ENCODE measurements at regions not wholly inside any gene's neighbourhood (a gene's known extent, or its start where the extent isn't known, plus 50 kb on each side); places are given as distances from the start of the nearest gene placed in this dataset.
A peak's percentile ranks its signal among the peaks of the same experiment; 100 is the strongest.
"Not testable (repeated sequence)": the region's sequence is repeated elsewhere in the genome, so short reads cannot be mapped to it uniquely, and the experiment has no call there.

DNA sequence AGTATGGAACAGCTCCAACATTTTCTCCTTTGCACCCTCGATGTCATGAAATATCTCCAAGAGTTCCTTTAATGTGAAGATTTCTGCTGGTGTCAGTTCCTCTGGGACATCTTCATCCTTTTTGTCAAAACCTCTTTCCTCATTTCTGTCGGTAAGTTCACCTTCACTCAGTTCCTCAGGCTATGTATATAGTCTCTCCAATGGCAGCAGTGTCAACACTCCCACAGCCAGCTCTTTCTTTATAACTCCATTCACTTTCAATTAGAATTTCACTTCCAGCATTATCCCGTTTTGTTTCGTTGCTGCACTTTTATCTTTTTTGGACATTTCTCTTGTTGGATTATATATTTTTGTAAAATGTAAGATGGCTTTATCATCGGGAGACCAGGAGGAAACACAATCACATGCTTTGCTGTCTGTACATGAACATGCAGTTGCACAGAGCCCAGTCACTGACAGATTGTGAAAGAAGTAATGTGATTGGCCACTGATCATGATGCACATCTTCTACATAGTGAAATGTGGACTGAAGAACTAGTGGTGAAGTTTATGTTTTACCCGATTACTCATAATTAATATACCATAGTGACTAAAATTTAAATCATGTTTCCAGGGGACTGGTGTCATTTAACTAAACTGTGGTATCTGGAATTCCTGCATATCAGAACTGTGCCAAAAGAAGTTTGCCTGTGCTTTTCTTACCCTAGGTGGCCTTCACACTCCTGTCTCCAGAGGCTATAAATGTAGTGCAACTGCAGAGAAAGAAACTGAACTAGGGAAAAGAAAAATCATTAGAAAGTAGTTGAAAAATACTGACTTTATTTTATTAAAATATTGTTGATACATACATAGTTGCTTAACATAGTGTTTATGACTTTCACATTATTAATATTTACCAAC, 289.6 kb downstream of the PPP1R3A start:
- Histone ChIP-seq H3K27me3 (no peaks in the 10 kb centered on the region), H3K4me3 (no peak overlapping the region), H3K36me3 (no peaks in the 10 kb centered on the region), H3K9me3 (replicated peaks) (no peaks in the 10 kb centered on the region), H3K27ac (no peak overlapping the region), H3K4me1 (no peaks in the 10 kb centered on the region)
- DNase-seq, result no peak

DNA sequence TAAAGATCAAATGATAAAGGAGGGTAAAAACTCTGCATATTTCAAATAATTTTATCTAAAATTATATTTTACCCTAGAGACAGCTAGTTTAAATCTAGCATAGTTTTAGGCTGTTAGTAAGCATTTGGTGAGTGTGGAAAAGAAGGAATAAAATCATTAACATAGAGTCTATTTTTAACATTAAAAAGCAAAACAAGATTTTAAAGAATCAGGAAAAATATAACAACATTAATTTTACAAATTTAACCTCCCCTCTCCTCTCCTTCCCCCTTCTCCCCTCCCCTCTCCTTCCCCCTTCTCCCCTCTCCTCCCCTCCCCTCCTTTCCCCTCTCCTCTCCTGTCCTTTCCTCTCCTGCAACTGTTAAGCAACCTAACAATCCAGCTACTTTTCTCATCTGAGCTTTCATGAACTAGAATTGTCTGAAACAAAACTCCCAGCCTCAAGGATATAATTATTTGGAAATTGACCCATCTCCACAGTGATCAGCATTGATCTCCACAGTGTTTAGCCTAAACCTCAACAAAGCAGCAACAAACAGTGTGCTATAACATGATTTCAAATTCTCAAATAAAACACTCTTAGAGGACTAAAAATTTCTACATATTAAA, 293.2 kb downstream of the PPP1R3A start:
- H3K36me3 ChIP-seq, result no peaks in the 10 kb centered on the region
- H3K4me3 ChIP-seq, result no peak overlapping the region
- no peak for DNase-seq
- no peak overlapping the region for H3K27ac ChIP-seq
- H3K9me3 ChIP-seq (replicated peaks), result 0 out of 2 replicates have a peak, but pooled peaks cover 4% of the 10 kb centered on the region
- H3K27me3 ChIP-seq, result no peaks in the 10 kb centered on the region
- no peaks in the 10 kb centered on the region for H3K4me1 ChIP-seq

DNA sequence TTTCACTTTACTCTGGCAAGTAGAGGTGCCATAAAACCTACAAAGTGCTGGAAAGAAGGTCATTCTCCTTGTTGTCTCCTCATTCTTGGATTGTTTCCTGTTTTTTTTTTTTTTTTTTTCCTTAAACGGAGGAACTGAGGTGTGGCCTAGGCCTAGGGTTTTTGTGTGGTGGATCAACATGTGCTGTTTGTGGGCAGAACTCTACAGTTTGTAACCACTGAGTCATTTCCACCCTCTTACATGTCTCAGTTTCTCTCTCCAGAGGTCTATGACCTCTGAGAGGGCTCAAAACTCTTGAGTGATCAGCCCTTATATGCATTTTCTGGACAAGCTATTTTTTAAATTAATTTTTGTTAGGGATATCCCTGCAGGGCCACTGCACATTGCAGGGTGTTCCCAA, 296.0 kb downstream of the PPP1R3A start:
- H3K4me1 ChIP-seq, result no peaks in the 10 kb centered on the region
- H3K9me3 ChIP-seq (replicated peaks), result peaks cover 12% of the 10 kb centered on the region; the same call in 1 of the 2 replicates
- H3K4me3 ChIP-seq, result no peak overlapping the region
- no peaks in the 10 kb centered on the region for H3K27me3 ChIP-seq
- H3K36me3 ChIP-seq, result no peaks in the 10 kb centered on the region
- H3K27ac ChIP-seq, result no peak overlapping the region
- no peak for DNase-seq

DNA sequence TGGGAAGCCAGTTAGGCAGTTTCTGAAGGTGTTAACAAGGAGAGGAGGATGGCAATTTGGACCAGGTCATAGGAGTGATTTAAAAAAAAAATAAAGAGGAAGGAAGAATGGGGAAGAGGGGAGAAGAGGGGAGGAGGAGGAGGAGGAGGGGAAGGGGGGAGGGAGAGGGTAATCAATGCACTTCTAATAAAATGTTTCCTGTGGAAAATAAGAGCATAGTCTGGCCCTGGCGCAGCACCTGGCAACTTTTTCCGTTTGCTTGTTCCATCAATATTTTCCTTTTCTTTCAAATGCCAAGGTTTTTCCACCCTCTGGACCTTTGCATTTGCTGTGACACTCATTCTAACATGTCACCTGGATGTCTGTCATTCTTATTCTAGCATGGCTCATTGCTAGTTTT, 308.2 kb downstream of the PPP1R3A start:
- no peaks in the 10 kb centered on the region; the same call in 1 of the 2 replicates for H3K9me3 ChIP-seq (replicated peaks)

DNA sequence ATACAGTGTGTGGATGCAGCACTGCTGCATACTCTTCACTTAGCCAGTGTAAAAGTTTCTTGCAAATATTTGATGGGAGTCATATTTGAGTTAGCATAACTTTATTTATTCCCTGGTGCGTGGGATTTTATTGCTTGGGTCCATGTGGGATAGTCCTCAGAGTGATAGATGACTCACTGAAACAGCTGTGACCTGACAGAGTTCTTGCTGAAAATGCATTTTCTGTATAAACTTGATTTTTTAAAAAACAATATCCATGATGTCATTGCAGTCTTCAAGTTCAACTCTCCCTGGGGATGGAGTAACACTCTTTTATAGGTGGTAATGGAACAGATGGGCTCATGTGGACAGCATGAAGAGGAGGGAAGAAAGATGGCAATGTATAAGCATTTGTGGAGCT, 310.0 kb downstream of the PPP1R3A start:
- peak in 1 of 2 experiments; percentile 24 for DNase-seq
- Histone ChIP-seq H3K27ac (no peak overlapping the region), H3K4me1 (peaks cover 6% of the 10 kb centered on the region; the same call in 1 of the 2 replicates), H3K9me3 (replicated peaks) (no peaks in the 10 kb centered on the region; the same call in 1 of the 2 replicates), H3K36me3 (no peaks in the 10 kb centered on the region), H3K27me3 (no peaks in the 10 kb centered on the region), H3K4me3 (no peak overlapping the region)

More for the DNA sequence above, 308.2 kb downstream of the PPP1R3A start:
- Histone ChIP-seq H3K4me1 (peaks cover 6% of the 10 kb centered on the region; the same call in 1 of the 2 replicates), H3K27ac (no peak overlapping the region), H3K27me3 (no peaks in the 10 kb centered on the region), H3K36me3 (no peaks in the 10 kb centered on the region), H3K4me3 (no peak overlapping the region)
- DNase-seq, result no peak

DNA sequence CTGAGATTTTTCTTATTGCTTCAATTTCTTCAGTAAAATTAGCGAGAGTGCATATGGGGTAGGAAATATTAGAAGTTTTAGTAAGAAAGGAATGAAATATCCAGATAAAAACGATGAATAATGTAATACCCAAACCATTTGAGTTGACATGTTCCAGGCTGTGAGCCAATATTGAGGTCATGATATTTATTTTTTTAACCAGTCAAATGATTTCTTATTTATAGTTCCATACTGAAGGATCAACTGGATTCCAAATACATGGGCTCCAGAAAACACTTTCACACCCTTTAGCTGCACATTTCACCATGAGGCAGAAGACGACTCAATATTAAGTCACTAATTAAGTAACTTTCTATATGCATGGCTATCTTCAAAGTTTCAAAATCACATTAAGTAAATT, 312.5 kb downstream of the PPP1R3A start:
- H3K27me3 ChIP-seq, result no peaks in the 10 kb centered on the region
- H3K27ac ChIP-seq, result no peak overlapping the region
- no peak overlapping the region for H3K4me3 ChIP-seq
- no peaks in the 10 kb centered on the region for H3K36me3 ChIP-seq
- H3K4me1 ChIP-seq, result peaks cover 6% of the 10 kb centered on the region; the same call in 1 of the 2 replicates
- no peaks in the 10 kb centered on the region; the same call in 1 of the 2 replicates for H3K9me3 ChIP-seq (replicated peaks)
- DNase-seq, result no peak

DNA sequence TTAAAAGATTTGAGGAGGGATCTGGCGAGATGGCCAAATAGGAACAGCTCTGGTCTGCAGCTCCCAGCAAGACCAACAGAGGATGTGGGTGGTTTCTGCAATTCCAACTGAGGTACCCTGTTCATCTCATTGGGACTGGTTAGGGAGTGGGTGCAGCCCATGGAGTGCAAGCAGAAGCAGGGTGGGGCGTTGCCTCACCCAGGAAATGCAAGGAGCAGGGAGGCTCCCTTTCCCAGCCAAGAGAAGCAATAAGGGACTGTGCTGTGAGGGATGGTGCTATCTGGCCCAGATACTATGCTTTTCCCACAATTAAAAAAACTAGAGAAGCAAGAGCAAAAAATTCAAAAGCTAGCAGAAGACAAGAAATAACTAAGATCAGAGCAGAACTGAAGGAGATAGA, 318.4 kb downstream of the PPP1R3A start:
- H3K27ac ChIP-seq; H3K4me3 ChIP-seq; DNase-seq; H3K4me1 ChIP-seq; H3K9me3 ChIP-seq (replicated peaks); H3K36me3 ChIP-seq; H3K27me3 ChIP-seq: not testable (repeated sequence)

DNA sequence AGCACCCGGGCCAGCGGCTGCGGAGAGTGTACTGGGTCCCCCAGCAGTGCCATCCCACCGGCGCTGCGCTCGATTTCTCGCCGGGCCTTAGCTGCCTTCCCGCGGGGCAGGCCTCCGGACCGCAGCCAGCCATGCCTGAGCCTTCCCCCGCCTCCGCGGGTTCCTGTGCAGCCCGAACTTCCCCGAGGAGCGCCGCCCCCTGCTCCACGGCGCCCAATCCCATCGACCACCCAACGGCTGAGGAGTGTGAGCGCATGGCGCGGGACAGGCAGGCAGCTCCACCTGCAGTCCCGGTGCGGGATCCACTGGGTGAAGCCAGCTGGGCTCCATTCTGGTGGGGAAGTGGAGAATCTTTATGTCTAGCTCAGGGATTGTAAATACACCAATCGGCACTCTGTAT, 325.4 kb downstream of the PPP1R3A start:
- H3K36me3 ChIP-seq; DNase-seq; H3K4me3 ChIP-seq; H3K27ac ChIP-seq; H3K4me1 ChIP-seq; H3K27me3 ChIP-seq; H3K9me3 ChIP-seq (replicated peaks): not testable (repeated sequence)

DNA sequence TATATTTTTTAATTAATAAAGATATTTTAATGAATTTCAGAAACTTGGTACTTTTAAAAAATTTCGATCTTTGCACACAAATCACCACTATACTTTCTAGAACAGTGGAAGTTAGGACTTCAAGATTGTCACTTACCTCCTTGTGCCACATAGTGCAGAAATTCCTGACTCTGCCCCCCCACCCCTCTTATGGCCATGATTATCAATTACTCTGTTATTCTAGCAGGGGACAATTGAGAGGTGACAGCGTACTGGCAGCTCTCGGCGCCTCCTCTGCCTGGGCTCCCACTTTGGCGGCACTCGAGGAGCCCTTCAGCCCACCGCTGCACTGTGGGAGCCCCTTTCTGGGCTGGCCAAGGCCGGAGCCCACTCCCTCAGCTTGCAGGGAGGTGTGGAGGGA, 325.9 kb downstream of the PPP1R3A start:
- H3K4me1 ChIP-seq; H3K4me3 ChIP-seq; H3K27ac ChIP-seq; DNase-seq; H3K9me3 ChIP-seq (replicated peaks); H3K36me3 ChIP-seq; H3K27me3 ChIP-seq: not testable (repeated sequence)

DNA sequence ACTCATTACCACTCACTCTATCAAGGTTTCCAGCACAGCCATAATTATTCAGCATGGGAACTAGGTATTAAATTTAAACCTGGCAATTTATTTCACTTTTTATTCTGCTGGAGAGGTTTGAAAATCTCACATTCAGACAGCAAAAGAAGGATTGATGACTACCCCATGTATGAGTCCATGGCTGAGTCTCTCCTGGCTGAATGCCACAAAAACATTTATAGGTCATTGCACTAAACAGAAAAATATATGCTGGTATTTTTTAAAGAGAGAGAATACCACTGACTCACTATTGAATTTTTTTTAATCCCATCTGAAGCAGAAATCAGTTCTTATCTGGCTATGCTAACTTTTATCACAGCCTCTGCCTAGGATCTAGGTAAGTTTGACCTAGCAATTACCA, 336.3 kb downstream of the PPP1R3A start:
- Histone ChIP-seq H3K4me1 (no peaks in the 10 kb centered on the region), H3K27ac (no peak overlapping the region), H3K36me3 (no peaks in the 10 kb centered on the region), H3K4me3 (no peak overlapping the region), H3K9me3 (replicated peaks) (no peaks in the 10 kb centered on the region), H3K27me3 (no peaks in the 10 kb centered on the region)
- DNase-seq, result no peak

DNA sequence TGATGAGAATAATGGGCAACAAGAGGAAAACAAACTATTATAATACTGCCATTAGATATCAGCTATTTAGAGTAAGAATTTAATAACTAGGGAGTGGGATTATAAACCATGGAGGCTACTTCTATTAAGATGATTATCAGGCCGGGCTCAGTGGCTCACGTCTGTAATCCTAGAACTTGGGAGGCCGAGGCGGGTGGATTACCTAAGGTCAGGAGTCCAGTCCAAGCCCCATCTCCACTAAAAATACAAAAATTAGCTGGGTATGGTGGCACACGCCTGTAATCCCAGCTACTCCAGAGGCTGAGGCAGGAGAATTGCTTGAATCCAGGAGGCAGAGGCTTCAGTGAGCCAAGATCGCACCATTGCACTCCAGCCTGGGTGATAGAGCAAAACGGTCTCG, 355.6 kb downstream of the PPP1R3A start:
- not testable (repeated sequence) for H3K27me3 ChIP-seq; H3K4me1 ChIP-seq; DNase-seq; H3K36me3 ChIP-seq; H3K4me3 ChIP-seq; H3K9me3 ChIP-seq (replicated peaks); H3K27ac ChIP-seq

DNA sequence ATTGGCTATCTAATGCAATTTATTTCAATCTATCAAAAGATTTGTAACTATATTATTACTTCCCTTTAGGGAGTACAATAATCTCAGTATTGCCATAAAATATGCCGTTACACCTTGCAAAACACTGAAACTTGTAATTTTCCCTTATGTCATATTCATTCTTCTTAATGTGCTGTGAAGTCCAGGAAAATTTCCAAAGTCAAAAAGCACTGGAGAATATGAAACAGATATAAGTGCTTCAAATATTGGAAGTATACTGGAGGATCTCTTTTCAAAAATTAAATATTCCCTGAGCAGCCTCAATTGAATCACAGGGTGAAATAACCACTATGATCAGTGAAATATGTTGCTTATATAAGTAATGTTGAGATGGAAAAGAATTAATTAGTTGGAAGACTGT, 356.0 kb downstream of the PPP1R3A start:
- no peaks in the 10 kb centered on the region for H3K36me3 ChIP-seq
- no peaks in the 10 kb centered on the region for H3K9me3 ChIP-seq (replicated peaks)
- H3K27me3 ChIP-seq, result no peaks in the 10 kb centered on the region
- H3K4me3 ChIP-seq, result no peak overlapping the region
- H3K4me1 ChIP-seq, result no peaks in the 10 kb centered on the region
- H3K27ac ChIP-seq, result no peak overlapping the region
- no peak for DNase-seq

DNA sequence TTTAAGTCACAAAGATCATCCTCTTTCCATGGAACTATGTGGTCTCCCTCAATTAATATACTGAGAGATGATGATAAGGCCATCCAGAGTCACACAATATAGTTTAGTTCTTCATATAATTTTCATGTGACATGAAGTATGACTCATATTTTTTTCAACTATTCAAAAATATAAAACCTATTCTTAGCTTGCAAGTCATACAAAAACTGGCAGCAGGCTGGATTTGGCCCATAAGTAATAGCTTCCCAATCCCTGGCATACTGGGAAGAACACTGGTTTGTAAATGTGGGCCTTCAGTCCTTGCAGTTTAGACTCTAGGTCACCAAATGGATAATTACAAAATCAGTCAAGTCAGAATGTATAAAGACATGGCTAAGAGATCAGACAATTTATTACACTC, 356.6 kb downstream of the PPP1R3A start:
- Histone ChIP-seq H3K27ac (no peak overlapping the region), H3K9me3 (replicated peaks) (no peaks in the 10 kb centered on the region), H3K4me3 (no peak overlapping the region), H3K36me3 (no peaks in the 10 kb centered on the region), H3K4me1 (no peaks in the 10 kb centered on the region), H3K27me3 (no peaks in the 10 kb centered on the region)
- no peak for DNase-seq

DNA sequence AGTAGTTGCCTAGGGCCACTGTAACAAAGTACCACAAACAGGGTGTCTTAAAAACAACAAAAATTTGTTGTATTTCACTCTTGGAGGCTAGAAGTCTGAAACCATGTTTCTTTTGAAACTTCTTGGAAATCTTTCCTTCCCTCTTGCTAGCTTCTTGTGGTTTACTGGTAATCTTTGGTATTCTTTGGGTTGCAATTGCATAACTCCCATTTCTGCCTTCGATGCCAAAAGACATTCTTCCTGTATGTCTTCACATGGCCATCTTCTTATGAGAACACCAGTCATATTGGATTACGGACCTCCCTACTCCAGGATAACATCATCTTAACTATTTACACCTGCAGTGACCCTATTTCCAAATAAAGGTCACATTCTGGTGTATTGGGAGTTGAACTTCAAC, 357.4 kb downstream of the PPP1R3A start:
- no peak overlapping the region for H3K27ac ChIP-seq
- H3K4me1 ChIP-seq, result no peaks in the 10 kb centered on the region
- H3K27me3 ChIP-seq, result no peaks in the 10 kb centered on the region
- no peak overlapping the region for H3K4me3 ChIP-seq
- no peaks in the 10 kb centered on the region for H3K36me3 ChIP-seq
- no peaks in the 10 kb centered on the region for H3K9me3 ChIP-seq (replicated peaks)
- DNase-seq, result no peak

DNA sequence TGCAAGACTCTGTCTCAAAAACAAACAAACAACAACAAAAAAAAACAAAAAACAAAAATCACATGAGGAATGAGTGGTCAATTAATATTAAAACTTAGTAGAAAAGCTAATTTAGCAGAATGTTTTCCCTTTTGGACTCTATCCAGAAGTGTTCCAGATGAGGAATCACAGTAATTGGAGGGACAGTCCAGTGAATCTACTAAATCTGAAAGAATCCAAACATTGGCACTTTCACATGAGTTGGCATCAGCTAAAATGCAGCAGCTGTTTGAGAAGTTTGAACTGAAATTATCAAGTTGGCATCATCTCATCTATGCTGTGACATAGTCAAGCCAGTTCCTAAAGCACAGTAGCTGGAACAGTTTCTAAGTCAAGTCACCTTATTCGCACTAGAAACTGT, 367.8 kb downstream of the PPP1R3A start:
- DNase-seq, result no peak
- Histone ChIP-seq H3K27me3 (no peaks in the 10 kb centered on the region), H3K9me3 (replicated peaks) (peaks cover 4% of the 10 kb centered on the region; the same call in 1 of the 2 replicates), H3K36me3 (no peaks in the 10 kb centered on the region), H3K4me3 (no peak overlapping the region), H3K27ac (no peak overlapping the region), H3K4me1 (no peaks in the 10 kb centered on the region)

Data from SJCRH30 (cell line).